ENCODE measurements at regions not wholly inside any gene's neighbourhood (a gene's known extent, or its start where the extent isn't known, plus 50 kb on each side); places are given as distances from the start of the nearest gene placed in this dataset.
"Not testable (repeated sequence)": the region's sequence is repeated elsewhere in the genome, so short reads cannot be mapped to it uniquely, and the experiment has no call there.

DNA sequence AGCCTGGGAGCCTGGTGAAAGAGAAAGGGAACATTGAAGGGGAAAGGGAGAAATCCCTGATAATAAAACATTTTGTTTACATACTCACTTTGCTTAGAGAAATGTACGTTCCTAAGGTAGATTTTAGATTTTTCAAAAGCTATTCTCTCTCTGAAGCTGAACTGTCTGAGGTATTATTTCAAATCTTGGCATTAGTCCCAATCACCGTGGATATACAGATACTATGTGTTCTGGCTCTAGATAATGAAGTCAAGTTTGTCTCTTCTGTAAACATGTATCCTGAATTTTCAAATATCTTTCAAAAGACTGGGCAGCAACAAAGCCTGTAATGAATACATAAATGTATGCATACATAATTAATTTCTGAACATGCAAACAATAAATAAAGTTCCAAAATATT lies 1104.2 kb upstream of the FAM98A start (continued):
- TF ChIP-seq FOSL2 (IDR thresholded peaks at IDR 0.05; ENCODE audit: borderline replicate concordance, low read depth), result no peak
- TF ChIP-seq TCF12 (IDR thresholded peaks at IDR 0.05), result no peak
- TF ChIP-seq EZH2phosphoT487 (IDR thresholded peaks at IDR 0.05; ENCODE audit: borderline replicate concordance, low read depth), result no peak
- TF ChIP-seq TAF1 (IDR thresholded peaks at IDR 0.05; ENCODE audit: borderline replicate concordance, low read depth, low read length), result no peak

DNA sequence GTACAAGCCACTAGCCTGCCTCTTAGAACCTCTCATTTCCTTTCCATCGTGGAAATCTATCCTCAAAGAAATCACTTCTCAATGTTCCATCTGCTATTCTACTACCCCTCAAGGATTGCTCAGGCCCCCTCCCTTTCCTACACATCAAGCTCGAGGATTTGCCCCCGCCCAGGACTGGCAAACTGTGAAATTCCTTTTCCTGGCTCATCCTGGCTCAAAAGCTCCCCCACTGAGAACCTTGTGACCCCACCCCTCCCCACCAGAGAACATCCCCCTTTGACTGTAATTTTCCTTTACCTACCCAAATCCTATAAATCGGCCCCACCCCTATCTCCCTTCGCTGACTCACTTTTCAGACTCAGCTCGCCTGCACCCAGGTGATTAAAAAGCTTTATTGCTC lies 1103.3 kb upstream of the FAM98A start:
- H3K4me1 ChIP-seq (ENCODE audit: control insufficient read depth in 1 of 2, insufficient read depth in 2 of 2, low read depth in 1 of 2, low read length in 1 of 2); POLR2A ChIA-PET: not testable (repeated sequence)

DNA sequence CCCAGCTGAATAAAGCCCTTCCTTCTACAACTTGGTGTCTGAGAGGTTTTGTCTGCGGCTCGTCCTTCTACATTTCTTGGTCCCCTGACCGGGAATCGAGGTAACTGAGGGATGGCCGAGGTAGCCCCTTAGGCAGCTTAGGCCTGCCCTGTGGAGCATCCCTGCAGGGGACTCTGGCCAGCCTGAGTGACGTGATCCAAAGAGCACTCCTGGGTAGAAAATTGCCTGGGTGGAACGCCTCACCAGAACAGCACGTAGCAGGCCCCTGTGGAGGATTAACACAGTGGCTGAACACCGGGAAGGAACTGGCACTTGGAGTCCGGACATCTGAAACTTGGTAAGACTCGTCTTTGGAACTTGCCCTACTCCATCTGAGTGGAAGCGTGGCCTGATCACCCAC lies 1078.5 kb upstream of the FAM98A start:
- DNase-seq; H3K79me2 ChIP-seq (ENCODE audit: insufficient read depth); H4K20me1 ChIP-seq (ENCODE audit: insufficient read depth); H3F3A ChIP-seq (replicated peaks; ENCODE audit: insufficient read depth); H2AFZ ChIP-seq (ENCODE audit: low read depth); H3K36me3 ChIP-seq (replicated peaks in 1 of 2; ENCODE audit: control insufficient read depth in 1 of 2, insufficient read depth in 2 of 2, low read length in 1 of 2); H3K27me3 ChIP-seq (ENCODE audit: insufficient read depth); H3K9ac ChIP-seq; H3K27ac ChIP-seq (ENCODE audit: low read depth in 2 of 2, low read length in 1 of 2); H3K4me1 ChIP-seq (ENCODE audit: control insufficient read depth in 1 of 2, insufficient read depth in 2 of 2, low read depth in 1 of 2, low read length in 1 of 2); POLR2A ChIA-PET; H3K9me3 ChIP-seq; H3K4me3 ChIP-seq (ENCODE audit: low read depth in 2 of 2, low read length in 1 of 2); H3K9me2 ChIP-seq; H3K4me2 ChIP-seq: not testable (repeated sequence)
- 5% methylated on average over 12 of the region's 12 CpGs for whole genome bisulfite sequencing (ENCODE audit: low lambda C conversion rate)
- CTCF ChIA-PET, result interaction anchor here (1.1 kb wide), 1 partner anchor 8 kb away, joined by 3 read pairs; no protein-coding TSS in a partner anchor

More for the DNA sequence above, 1103.3 kb upstream of the FAM98A start:
- DNase-seq; H3K79me2 ChIP-seq (ENCODE audit: insufficient read depth); H3K27me3 ChIP-seq (ENCODE audit: insufficient read depth); H3K9ac ChIP-seq; H3K9me3 ChIP-seq; H3F3A ChIP-seq (replicated peaks; ENCODE audit: insufficient read depth); H4K20me1 ChIP-seq (ENCODE audit: insufficient read depth); H3K9me2 ChIP-seq; H3K4me3 ChIP-seq (ENCODE audit: low read depth in 2 of 2, low read length in 1 of 2); CTCF ChIA-PET; H3K36me3 ChIP-seq (replicated peaks in 1 of 2; ENCODE audit: control insufficient read depth in 1 of 2, insufficient read depth in 2 of 2, low read length in 1 of 2); H3K27ac ChIP-seq (ENCODE audit: low read depth in 2 of 2, low read length in 1 of 2); H3K4me2 ChIP-seq; H2AFZ ChIP-seq (ENCODE audit: low read depth): not testable (repeated sequence)
- 4% methylated on average over 6 of the region's 6 CpGs for WGBS (ENCODE audit: low lambda C conversion rate)

DNA sequence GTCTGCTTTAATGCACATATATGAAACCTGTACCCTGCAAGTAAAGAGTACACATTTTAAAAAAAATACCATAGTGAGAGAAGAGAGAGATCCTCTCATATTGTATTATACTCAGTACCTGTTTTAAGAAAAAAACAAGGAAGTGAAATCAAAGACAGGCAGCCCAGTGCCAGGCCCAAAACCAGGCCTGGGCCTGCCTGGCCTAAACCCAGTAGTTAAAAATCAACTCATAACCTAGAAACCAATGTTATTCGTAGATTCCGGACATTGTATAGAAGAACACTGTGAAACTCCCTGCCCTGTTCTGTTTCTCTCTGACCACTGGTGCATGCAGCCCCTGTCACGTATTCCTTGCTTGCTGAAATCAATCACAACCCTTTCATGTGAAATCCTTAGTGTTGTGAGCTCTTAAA lies 1078.0 kb upstream of the FAM98A start:
- H3K79me2 ChIP-seq (ENCODE audit: insufficient read depth); H4K20me1 ChIP-seq (ENCODE audit: insufficient read depth); H3K4me2 ChIP-seq; H3K9me3 ChIP-seq; H2AFZ ChIP-seq (ENCODE audit: low read depth); H3K27ac ChIP-seq (ENCODE audit: low read depth in 2 of 2, low read length in 1 of 2); H3K9me2 ChIP-seq; POLR2A ChIA-PET; DNase-seq; H3K4me1 ChIP-seq (ENCODE audit: control insufficient read depth in 1 of 2, insufficient read depth in 2 of 2, low read depth in 1 of 2, low read length in 1 of 2); H3K36me3 ChIP-seq (replicated peaks in 1 of 2; ENCODE audit: control insufficient read depth in 1 of 2, insufficient read depth in 2 of 2, low read length in 1 of 2); H3K27me3 ChIP-seq (ENCODE audit: insufficient read depth); H3K9ac ChIP-seq; H3F3A ChIP-seq (replicated peaks; ENCODE audit: insufficient read depth); H3K4me3 ChIP-seq (ENCODE audit: low read depth in 2 of 2, low read length in 1 of 2): not testable (repeated sequence)
- WGBS (ENCODE audit: low lambda C conversion rate), result 52% methylated on average over 3 of the region's 3 CpGs
- CTCF ChIA-PET, result interaction anchor here (1.1 kb wide), 1 partner anchor 9 kb away, joined by 3 read pairs; no protein-coding TSS in a partner anchor

DNA sequence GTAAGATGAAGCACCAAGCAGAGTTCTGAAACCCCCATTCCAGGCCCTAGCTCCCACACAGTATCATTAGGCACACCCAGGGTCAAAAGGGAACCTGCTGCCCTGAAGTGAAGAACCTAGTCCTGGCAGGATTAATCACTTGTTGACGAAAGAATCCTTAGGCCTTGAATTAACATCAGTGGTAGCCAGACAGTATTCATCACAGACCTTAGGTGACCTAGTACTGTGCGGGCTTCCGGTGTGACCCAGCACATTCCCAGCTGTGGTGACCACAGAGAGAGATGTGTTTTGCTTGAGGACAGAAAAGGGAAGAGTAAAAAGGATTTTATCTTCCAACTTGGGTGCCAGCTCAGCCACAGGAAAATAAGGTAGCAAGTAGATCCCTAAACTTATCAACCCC lies 1071.4 kb upstream of the FAM98A start:
- Histone ChIP-seq H4K20me1 (ENCODE audit: insufficient read depth) (no peaks in the 10 kb centered on the region), H3K9ac (no peak overlapping the region), H3K4me3 (ENCODE audit: low read depth in 2 of 2, low read length in 1 of 2) (no peak overlapping the region), H3K27ac (ENCODE audit: low read depth in 2 of 2, low read length in 1 of 2) (no peak overlapping the region), H3K79me2 (ENCODE audit: insufficient read depth) (no peaks in the 10 kb centered on the region), H3K9me3 (no peaks in the 10 kb centered on the region; the same call in 1 of the 2 replicates), H3K4me1 (ENCODE audit: control insufficient read depth in 1 of 2, insufficient read depth in 2 of 2, low read depth in 1 of 2, low read length in 1 of 2) (no peaks in the 10 kb centered on the region), H3K9me2 (no peaks in the 10 kb centered on the region), H3F3A (replicated peaks; ENCODE audit: insufficient read depth) (no peaks in the 10 kb centered on the region), H3K36me3 (replicated peaks in 1 of 2; ENCODE audit: control insufficient read depth in 1 of 2, insufficient read depth in 2 of 2, low read length in 1 of 2) (no peaks in the 10 kb centered on the region), H3K27me3 (ENCODE audit: insufficient read depth) (no peaks in the 10 kb centered on the region), H3K4me2 (no peak overlapping the region), H2AFZ (ENCODE audit: low read depth) (no peak overlapping the region)
- DNase-seq, result no peak
- 40% methylated on average over 3 of the region's 3 CpGs for WGBS (ENCODE audit: low lambda C conversion rate)
- POLR2A ChIA-PET, result no interaction called here
- CTCF ChIA-PET, result no interaction called here
- TF ChIP-seq YY1 (IDR thresholded peaks at IDR 0.05; ENCODE audit: low read depth), result no peak
- TF ChIP-seq FOXJ3 (CRISPR knock-in tag; IDR thresholded peaks at IDR 0.05), result no peak
- no peak for TF ChIP-seq RCOR1 (IDR thresholded peaks at IDR 0.05; ENCODE audit: low read length)
- TF ChIP-seq FOSL2 (IDR thresholded peaks at IDR 0.05; ENCODE audit: borderline replicate concordance, low read depth), result no peak
- TF ChIP-seq POLR2AphosphoS5 (IDR thresholded peaks at IDR 0.05; ENCODE audit: low read depth, low read length), result no peak
- TF ChIP-seq, protein P1, sequence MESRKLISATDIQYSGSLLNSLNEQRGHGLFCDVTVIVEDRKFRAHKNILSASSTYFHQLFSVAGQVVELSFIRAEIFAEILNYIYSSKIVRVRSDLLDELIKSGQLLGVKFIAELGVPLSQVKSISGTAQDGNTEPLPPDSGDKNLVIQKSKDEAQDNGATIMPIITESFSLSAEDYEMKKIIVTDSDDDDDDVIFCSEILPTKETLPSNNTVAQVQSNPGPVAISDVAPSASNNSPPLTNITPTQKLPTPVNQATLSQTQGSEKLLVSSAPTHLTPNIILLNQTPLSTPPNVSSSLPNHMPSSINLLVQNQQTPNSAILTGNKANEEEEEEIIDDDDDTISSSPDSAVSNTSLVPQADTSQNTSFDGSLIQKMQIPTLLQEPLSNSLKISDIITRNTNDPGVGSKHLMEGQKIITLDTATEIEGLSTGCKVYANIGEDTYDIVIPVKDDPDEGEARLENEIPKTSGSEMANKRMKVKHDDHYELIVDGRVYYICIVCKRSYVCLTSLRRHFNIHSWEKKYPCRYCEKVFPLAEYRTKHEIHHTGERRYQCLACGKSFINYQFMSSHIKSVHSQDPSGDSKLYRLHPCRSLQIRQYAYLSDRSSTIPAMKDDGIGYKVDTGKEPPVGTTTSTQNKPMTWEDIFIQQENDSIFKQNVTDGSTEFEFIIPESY (IDR thresholded peaks at IDR 0.05; ENCODE audit: borderline replicate concordance, low read depth), result no peak
- TF ChIP-seq EZH2phosphoT487 (IDR thresholded peaks at IDR 0.05; ENCODE audit: borderline replicate concordance, low read depth), result no peak
- TF ChIP-seq, protein P2, sequence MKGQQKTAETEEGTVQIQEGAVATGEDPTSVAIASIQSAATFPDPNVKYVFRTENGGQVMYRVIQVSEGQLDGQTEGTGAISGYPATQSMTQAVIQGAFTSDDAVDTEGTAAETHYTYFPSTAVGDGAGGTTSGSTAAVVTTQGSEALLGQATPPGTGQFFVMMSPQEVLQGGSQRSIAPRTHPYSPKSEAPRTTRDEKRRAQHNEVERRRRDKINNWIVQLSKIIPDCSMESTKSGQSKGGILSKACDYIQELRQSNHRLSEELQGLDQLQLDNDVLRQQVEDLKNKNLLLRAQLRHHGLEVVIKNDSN (IDR thresholded peaks at IDR 0.05; ENCODE audit: borderline replicate concordance, low read depth), result no peak
- no peak for TF ChIP-seq GATA2 (CRISPR knock-in tag; IDR thresholded peaks at IDR 0.05)
- TF ChIP-seq ELF1 (IDR thresholded peaks at IDR 0.05), result no peak

Measured in SK-N-SH (cell line).